RWPE2 (cell line): ENCODE measurements at regions not wholly inside any gene's neighbourhood (a gene's known extent, or its start where the extent isn't known, plus 50 kb on each side); places are given as distances from the start of the nearest gene placed in this dataset.

Source experiments
- ATAC-seq: fragments of 200-7000 bp; cut with Tn5 transposase; 3 replicates; pipeline ENCODE4 v1.9.1; 2021; ENCODE audit warnings: low read depth
- DNase-seq: peaks from one replicate; pipeline ENCODE4 v3.0.0-alpha.2; 2020; ENCODE audit warnings: low spot score
- H3K27ac ChIP-seq: fragments of 450-650 bp; 2 replicates; pipeline ENCODE4 v1.5.1; 2017; ENCODE audit warnings: mild to moderate bottlenecking; ENCODE audit not compliant: poor library complexity, severe bottlenecking
- H3K27me3 ChIP-seq: fragments of 250-450 bp; sonication (Bioruptor Pico); 2 replicates; pipeline ENCODE4 v1.5.1; 2021; ENCODE audit warnings: mild to moderate bottlenecking, moderate library complexity; ENCODE audit not compliant: insufficient read depth, poor library complexity, severe bottlenecking
- H3K36me3 ChIP-seq: fragments of 250-450 bp; sonication (Bioruptor Pico); 2 replicates; pipeline ENCODE4 v1.5.1; 2020; ENCODE audit warnings: low read depth, mild to moderate bottlenecking, moderate library complexity
- H3K4me1 ChIP-seq: fragments of 250-450 bp; sonication (Bioruptor Pico); 2 replicates; pipeline ENCODE4 v1.5.1; 2021; ENCODE audit warnings: mild to moderate bottlenecking, moderate library complexity; ENCODE audit not compliant: insufficient read depth, poor library complexity, severe bottlenecking
- H3K4me3 ChIP-seq: fragments of 250-450 bp; sonication (Bioruptor Pico); 2 replicates; pipeline ENCODE4 v1.5.1; 2021; ENCODE audit warnings: mild to moderate bottlenecking, moderate library complexity; ENCODE audit not compliant: severe bottlenecking
- H3K9me3 ChIP-seq: fragments of 250-450 bp; sonication (Bioruptor Pico); 2 replicates; pipeline ENCODE4 v1.5.1; 2021; ENCODE audit warnings: mild to moderate bottlenecking, moderate library complexity; ENCODE audit not compliant: severe bottlenecking
- CTCF ChIP-seq: fragments of 450-650 bp; IDR thresholded peaks from one replicate; pipeline ENCODE4 v1.5.1; 2017; ENCODE audit warnings: mild to moderate bottlenecking, moderate library complexity; ENCODE audit not compliant: poor library complexity, severe bottlenecking

- TF ChIP-seq CTCF: no peak
- no peak for ATAC-seq
- H3K27me3 ChIP-seq: no peaks in the 10 kb centered on the region
- H3K9me3 ChIP-seq: no peaks in the 10 kb centered on the region
- H3K4me1 ChIP-seq: no peaks in the 10 kb centered on the region
- no peaks in the 10 kb centered on the region for H3K36me3 ChIP-seq
- no peak overlapping the region for H3K4me3 ChIP-seq
- peak; percentile 17 for DNase-seq
- no peak overlapping the region for H3K27ac ChIP-seq
Observed at GRCh38 chr6:166728884-166729530, 102.0 kb upstream of the RPS6KA2 start.

DNA sequence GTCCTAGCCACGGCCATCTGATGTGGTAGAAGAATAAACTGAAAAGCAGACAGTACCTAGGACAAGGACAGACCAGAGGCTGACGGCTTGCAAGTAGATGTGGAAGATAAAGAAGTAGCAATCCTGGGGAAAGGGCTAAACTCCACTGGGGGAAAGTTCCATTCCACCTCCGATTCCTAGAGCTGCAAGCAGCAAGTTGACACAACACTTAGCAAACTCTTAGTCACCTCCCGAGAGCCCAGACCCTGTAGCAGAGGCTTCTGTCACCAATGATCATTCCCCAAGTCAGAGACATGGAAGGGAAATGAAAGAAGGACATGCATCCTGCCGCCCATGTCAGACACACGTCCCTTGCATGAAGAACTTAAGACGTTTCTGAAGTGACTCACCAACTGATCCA, 99.2 kb upstream of the RPS6KA2 start:
- no peak for TF ChIP-seq CTCF
- DNase-seq (no peak), ATAC-seq (no peak)

DNA sequence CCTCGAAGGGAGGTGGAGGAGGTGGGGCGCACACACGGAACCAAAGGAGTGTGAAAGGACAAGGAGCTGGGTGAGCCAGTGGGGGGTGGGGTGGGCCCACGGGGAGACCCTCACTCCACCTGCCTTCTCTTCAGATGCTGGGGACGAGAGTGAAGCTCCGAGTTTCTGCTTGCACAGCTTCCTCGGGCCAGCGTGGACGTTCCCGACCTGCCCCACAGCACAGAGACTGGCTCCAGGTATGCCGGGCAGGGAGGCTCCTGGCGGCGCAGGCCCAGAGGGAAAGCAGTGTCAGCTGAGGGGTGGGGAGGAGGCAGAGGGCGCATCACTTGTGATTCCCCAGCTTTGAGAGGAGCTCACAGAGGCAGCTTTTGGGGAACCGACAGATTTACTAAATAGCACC, 98.5 kb upstream of the RPS6KA2 start:
- no peak overlapping the region for H3K4me3 ChIP-seq
- DNase-seq (no peak), ATAC-seq (no peak)
- H3K27ac ChIP-seq: no peak overlapping the region
- no peaks in the 10 kb centered on the region for H3K4me1 ChIP-seq
- H3K36me3 ChIP-seq: no peaks in the 10 kb centered on the region
- no peak for TF ChIP-seq CTCF
- H3K9me3 ChIP-seq: no peaks in the 10 kb centered on the region
- no peaks in the 10 kb centered on the region for H3K27me3 ChIP-seq

More for the DNA sequence above, 99.2 kb upstream of the RPS6KA2 start:
- no peaks in the 10 kb centered on the region for H3K36me3 ChIP-seq
- no peak overlapping the region for H3K4me3 ChIP-seq
- no peak overlapping the region for H3K27ac ChIP-seq
- H3K4me1 ChIP-seq: no peaks in the 10 kb centered on the region
- H3K9me3 ChIP-seq: no peaks in the 10 kb centered on the region
- H3K27me3 ChIP-seq: no peaks in the 10 kb centered on the region

DNA sequence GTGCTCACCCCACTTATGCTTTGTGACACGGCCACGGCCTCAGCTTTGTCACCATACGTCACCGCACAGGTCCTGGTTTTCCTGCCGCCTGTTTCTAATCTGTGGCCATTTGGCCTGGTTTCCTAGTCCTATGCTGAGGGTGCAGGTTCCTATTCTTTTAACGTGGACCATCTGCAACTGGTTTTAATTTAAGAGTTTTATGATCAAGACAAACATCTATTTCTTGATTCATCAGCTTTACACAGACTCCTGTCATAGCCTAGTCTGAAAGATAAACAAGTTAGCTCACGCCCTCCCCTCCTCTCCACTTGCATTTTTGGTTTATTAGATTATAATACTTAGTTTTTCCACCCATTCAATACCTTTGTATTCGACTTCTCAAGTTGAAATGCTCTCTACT, 97.5 kb upstream of the RPS6KA2 start:
- Histone ChIP-seq H3K27ac (no peak overlapping the region), H3K4me3 (no peak overlapping the region)
- TF ChIP-seq CTCF: no peak

GRCh38 chr6:166722785-166723184, 95.7 kb upstream of the RPS6KA2 start:
- no peak overlapping the region for H3K4me3 ChIP-seq
- no peaks in the 10 kb centered on the region for H3K36me3 ChIP-seq
- no peaks in the 10 kb centered on the region for H3K27me3 ChIP-seq
- H3K27ac ChIP-seq: no peak overlapping the region
- ATAC-seq (no peak), DNase-seq (no peak)
- no peaks in the 10 kb centered on the region for H3K4me1 ChIP-seq
- TF ChIP-seq CTCF: no peak
- no peaks in the 10 kb centered on the region for H3K9me3 ChIP-seq

More for the DNA sequence above, 97.5 kb upstream of the RPS6KA2 start:
- ATAC-seq (peak; percentile 38; the same call in 1 of the 3 replicates), DNase-seq (no peak)
- no peaks in the 10 kb centered on the region for H3K27me3 ChIP-seq
- H3K4me1 ChIP-seq: no peaks in the 10 kb centered on the region
- no peaks in the 10 kb centered on the region for H3K9me3 ChIP-seq
- H3K36me3 ChIP-seq: no peaks in the 10 kb centered on the region
